ENCODE measurements at regions not wholly inside any gene's neighbourhood (a gene's known extent, or its start where the extent isn't known, plus 50 kb on each side); places are given as distances from the start of the nearest gene placed in this dataset.

- TF ChIP-seq, protein P1, sequence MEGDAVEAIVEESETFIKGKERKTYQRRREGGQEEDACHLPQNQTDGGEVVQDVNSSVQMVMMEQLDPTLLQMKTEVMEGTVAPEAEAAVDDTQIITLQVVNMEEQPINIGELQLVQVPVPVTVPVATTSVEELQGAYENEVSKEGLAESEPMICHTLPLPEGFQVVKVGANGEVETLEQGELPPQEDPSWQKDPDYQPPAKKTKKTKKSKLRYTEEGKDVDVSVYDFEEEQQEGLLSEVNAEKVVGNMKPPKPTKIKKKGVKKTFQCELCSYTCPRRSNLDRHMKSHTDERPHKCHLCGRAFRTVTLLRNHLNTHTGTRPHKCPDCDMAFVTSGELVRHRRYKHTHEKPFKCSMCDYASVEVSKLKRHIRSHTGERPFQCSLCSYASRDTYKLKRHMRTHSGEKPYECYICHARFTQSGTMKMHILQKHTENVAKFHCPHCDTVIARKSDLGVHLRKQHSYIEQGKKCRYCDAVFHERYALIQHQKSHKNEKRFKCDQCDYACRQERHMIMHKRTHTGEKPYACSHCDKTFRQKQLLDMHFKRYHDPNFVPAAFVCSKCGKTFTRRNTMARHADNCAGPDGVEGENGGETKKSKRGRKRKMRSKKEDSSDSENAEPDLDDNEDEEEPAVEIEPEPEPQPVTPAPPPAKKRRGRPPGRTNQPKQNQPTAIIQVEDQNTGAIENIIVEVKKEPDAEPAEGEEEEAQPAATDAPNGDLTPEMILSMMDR (conservative IDR thresholded peaks at IDR 0.05; ENCODE audit: low read depth, low read length), result no peak
- TF ChIP-seq EZH2 (IDR thresholded peaks at IDR 0.05; ENCODE audit: low read length, unreplicated experiment), result no peak
Measured at GRCh38 chr2:228878138-228878537, 392.9 kb downstream of the PID1 start.
